Cardiac fibroblast (primary cell): ENCODE measurements at regions not wholly inside any gene's neighbourhood (a gene's known extent, or its start where the extent isn't known, plus 50 kb on each side); places are given as distances from the start of the nearest gene placed in this dataset.
A peak's percentile ranks its signal among the peaks of the same experiment; 100 is the strongest.

Source experiments
- DNase-seq, 2 donors: peaks; one replicate each; pipeline versions ENCODE4 v3.0.0 to v3.0.0-alpha.2; 2010; ENCODE audit warnings: low read depth in 2 of 2
- H3K4me3 ChIP-seq, 2 donors: replicated peaks in 1 of 2; 1 replicate in 1 of 2; 2 replicates in 1 of 2; pipeline ENCODE4 v1.5.1; 2011; ENCODE audit warnings: low read depth in 2 of 2, low read length in 2 of 2, mild to moderate bottlenecking in 2 of 2, moderate library complexity in 1 of 2
- CTCF ChIP-seq: IDR thresholded peaks from one replicate; pipeline ENCODE4 v1.5.1; 2011; ENCODE audit warnings: low read depth, mild to moderate bottlenecking, low read length, inconsistent platforms

GRCh38 chr1:219292341-219292740 is 118.7 kb downstream of the LYPLAL1 start:
- no peak for DNase-seq
- no peak overlapping the region for H3K4me3 ChIP-seq
- TF ChIP-seq CTCF, result no peak

GRCh38 chr1:219289171-219289570 is 115.5 kb downstream of the LYPLAL1 start:
- no peak overlapping the region for H3K4me3 ChIP-seq
- no peak for DNase-seq
- no peak for TF ChIP-seq CTCF

- DNase-seq, result no peak
- no peak for TF ChIP-seq CTCF
- H3K4me3 ChIP-seq, result no peak overlapping the region
These were observed 109.9 kb downstream of the LYPLAL1 start for GRCh38 chr1:219283541-219283940.

- no peak for TF ChIP-seq CTCF
- no peak for DNase-seq
- no peak overlapping the region for H3K4me3 ChIP-seq
These were observed 108.2 kb downstream of the LYPLAL1 start for GRCh38 chr1:219281831-219282230.

GRCh38 chr1:219279017-219279770 is 105.5 kb downstream of the LYPLAL1 start:
- peak; percentile 22 to 40 for DNase-seq
- TF ChIP-seq CTCF, result no peak
- H3K4me3 ChIP-seq, result no peak overlapping the region

GRCh38 chr1:219278288-219278687 is 104.6 kb downstream of the LYPLAL1 start:
- TF ChIP-seq CTCF, result no peak
- peak in 1 of 2 donors; percentile 45 for DNase-seq
- H3K4me3 ChIP-seq, result no peak overlapping the region
